Endothelial cell of umbilical vein (primary cell): ENCODE measurements at regions not wholly inside any gene's neighbourhood (a gene's known extent, or its start where the extent isn't known, plus 50 kb on each side); places are given as distances from the start of the nearest gene placed in this dataset.

Experiments
- BruUV-seq: library from RNA; stranded (reverse); fragments of 400-500 nt; replicated peaks from 2 replicates; lab custom pipeline; 2021; lab: Mats Ljungman, UMichigan
- CTCF ChIA-PET: fragments of 300-600, 350-600 bp; sonication (Branson Sonifier 250); formaldehyde crosslinking; loops from one replicate; lab custom pipeline; 2021; ENCODE audit warnings: antibody characterized with exemption, inconsistent platforms; lab: Charles Lee
- POLR2A ChIA-PET: fragments of 300-600, 350-600 bp; sonication (Branson Sonifier 250); formaldehyde crosslinking; loops from one replicate; lab custom pipeline; 2021; ENCODE audit warnings: antibody characterized with exemption, inconsistent platforms; lab: Charles Lee
- DNase-seq: peaks from one replicate; pipeline ENCODE4 v3.0.0-alpha.2; 2011; ENCODE audit warnings: low read depth, low spot score
- FAIRE-seq: peaks from 2 replicates; lab custom pipeline; 2011; peaks lifted over from hg19 to GRCh38; lab: Jason Lieb, UNC
- H2AFZ ChIP-seq: 2 replicates; pipeline ENCODE4 v1.6.0; 2012; ENCODE audit warnings: low read depth, low read length, control low read depth, inconsistent platforms
- H3K27ac ChIP-seq: 2 replicates; pipeline ENCODE4 v1.5.1; 2011; ENCODE audit warnings: low read depth, mild to moderate bottlenecking, control low read depth, low read length, moderate library complexity; ENCODE audit not compliant: insufficient read depth
- H3K27me3 ChIP-seq, 2 experiments: 2 replicates each; pipeline versions ENCODE4 v1.6.0 to v1.6.1; 2011; ENCODE audit warnings: low read length in 2 of 2, mixed read lengths in 1 of 2; ENCODE audit not compliant: control insufficient read depth in 2 of 2, insufficient read depth in 2 of 2
- H3K36me3 ChIP-seq, 2 experiments: 2 replicates in 1 of 2; 3 replicates in 1 of 2; pipeline ENCODE4 v1.5.1; 2011; ENCODE audit warnings: low read length in 2 of 2, mild to moderate bottlenecking in 1 of 2, moderate library complexity in 1 of 2; ENCODE audit not compliant: control insufficient read depth in 2 of 2, insufficient read depth in 2 of 2; ENCODE audit errors: extremely low read depth in 1 of 2
- H3K4me1 ChIP-seq: 3 replicates; pipeline ENCODE4 v1.5.1; 2011; ENCODE audit warnings: mild to moderate bottlenecking, low read length; ENCODE audit not compliant: control insufficient read depth, insufficient read depth; ENCODE audit errors: extremely low read depth
- H3K4me2 ChIP-seq: 2 replicates; pipeline ENCODE4 v1.6.1; 2011; ENCODE audit warnings: low read length, control low read depth, mixed read lengths; ENCODE audit not compliant: insufficient read depth
- H3K4me3 ChIP-seq, 3 experiments: fragments of 200-600 bp in 1 of 3; sonication (generic), shearing (Covaris generic) in 1 of 3; replicated peaks in 1 of 3; 2 replicates each; pipeline ENCODE4 v1.5.1; 2011 to 2016; ENCODE audit warnings: control low read depth in 3 of 3, low read length in 3 of 3, mild to moderate bottlenecking in 2 of 3, inconsistent platforms in 1 of 3, low read depth in 1 of 3, moderate library complexity in 1 of 3; ENCODE audit not compliant: insufficient read depth in 1 of 3
- H3K79me2 ChIP-seq: 2 replicates; pipeline ENCODE4 v1.6.0; 2012; ENCODE audit warnings: low read length, inconsistent platforms; ENCODE audit not compliant: control insufficient read depth, insufficient read depth
- H3K9ac ChIP-seq: replicated peaks from 2 replicates; pipeline ENCODE3; 2011; ENCODE audit warnings: low read length, control low read depth; ENCODE audit not compliant: insufficient read depth; ENCODE audit errors: extremely low read depth
- H3K9me1 ChIP-seq: replicated peaks from 3 replicates; pipeline ENCODE4 v1.6.0; 2011; ENCODE audit warnings: mild to moderate bottlenecking, low read length; ENCODE audit not compliant: control insufficient read depth, insufficient read depth; ENCODE audit errors: extremely low read depth
- H3K9me3 ChIP-seq: replicated peaks from 2 replicates; pipeline ENCODE4 v1.5.1; 2012; ENCODE audit warnings: low read length, inconsistent platforms; ENCODE audit not compliant: control insufficient read depth, insufficient read depth
- H4K20me1 ChIP-seq: replicated peaks from 2 replicates; pipeline ENCODE3; 2011; ENCODE audit warnings: mild to moderate bottlenecking, low read length; ENCODE audit not compliant: control insufficient read depth, insufficient read depth; ENCODE audit errors: extremely low read depth
- CTCF ChIP-seq, 2 donors: IDR thresholded peaks; 1 replicate in 1 of 2; 2 replicates in 1 of 2; pipeline ENCODE4 v1.5.1; 2011; ENCODE audit warnings: low read length in 2 of 2, mild to moderate bottlenecking in 2 of 2, moderate library complexity in 2 of 2, control low read depth in 1 of 2, inconsistent platforms in 1 of 2, low read depth in 1 of 2; ENCODE audit not compliant: insufficient read depth in 1 of 2; ENCODE audit errors: extremely low read depth in 1 of 2
- JUN ChIP-seq: IDR thresholded peaks from 2 replicates; pipeline ENCODE4 v1.6.1; 2011; ENCODE audit warnings: borderline replicate concordance, low read depth; ENCODE audit not compliant: insufficient read length, insufficient read depth
- MAX ChIP-seq: IDR thresholded peaks from 2 replicates; pipeline ENCODE4 v1.6.1; 2011; ENCODE audit not compliant: insufficient read depth, insufficient read length
- POLR2AphosphoS5 ChIP-seq: IDR thresholded peaks from 2 replicates; pipeline ENCODE4 v1.6.1; 2012; ENCODE audit warnings: low read depth, mild to moderate bottlenecking, control low read depth, low read length, moderate library complexity; ENCODE audit not compliant: insufficient read depth
- dilution Hi-C: fragments of 300-500 bp; cut with MboI; formaldehyde crosslinking; loops from one replicate; pipeline ENCODE4 v1.15.0; 2019; ENCODE audit warnings: low sequenced_read_pairs; ENCODE audit not compliant: extremely low pct_ligation_motif_present
- intact Hi-C: fragments of 100-400 bp; cut with micrococcal nuclease; formaldehyde crosslinking; loops from one replicate; pipeline ENCODE4 v1.10.0; 2022

DNA sequence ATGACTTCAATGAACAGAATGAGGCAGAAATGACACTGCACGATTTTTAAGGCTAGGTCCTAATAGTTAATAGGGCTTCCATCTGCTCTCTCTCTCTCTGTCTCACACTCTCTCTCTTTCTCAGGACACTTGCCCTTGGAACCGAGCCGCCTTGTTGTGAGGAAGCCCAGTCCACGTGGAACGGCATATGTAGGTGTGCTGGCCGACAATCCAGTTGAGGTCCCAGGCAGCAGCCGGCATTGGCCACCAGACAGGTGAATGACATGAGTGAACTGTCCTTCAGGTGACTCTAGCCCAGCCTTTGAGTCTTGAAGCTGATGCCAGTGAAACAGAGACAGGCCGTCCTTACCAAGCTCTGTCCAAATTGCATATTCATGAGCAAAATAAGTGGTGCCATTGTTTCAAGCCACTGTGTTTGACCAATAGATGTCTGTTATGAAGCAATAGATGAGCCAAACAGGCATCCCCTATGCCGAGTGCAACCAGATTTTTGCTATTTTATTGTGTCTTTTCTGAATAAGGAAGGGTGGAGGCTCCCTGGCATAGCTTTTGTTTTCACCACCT, 217.5 kb upstream of the LHX5 start:
- Histone ChIP-seq H3K9ac (no peak overlapping the region), H3K27ac (no peak overlapping the region), H4K20me1 (no peaks in the 10 kb centered on the region), H3K4me2 (no peak overlapping the region), H3K9me1 (no peaks in the 10 kb centered on the region), H3K9me3 (no peaks in the 10 kb centered on the region), H2AFZ (no peak overlapping the region), H3K4me1 (no peaks in the 10 kb centered on the region), H3K36me3 (no peaks in the 10 kb centered on the region), H3K27me3 (no peaks in the 10 kb centered on the region), H3K79me2 (no peaks in the 10 kb centered on the region), H3K4me3 (no peak overlapping the region)
- POLR2A ChIA-PET = no interaction called here
- FAIRE-seq (no peak), DNase-seq (no peak)
- dilution Hi-C loops = no loop called here
- TF ChIP-seq JUN = no peak
- CTCF ChIA-PET = no interaction called here
- intact Hi-C loops = no loop called here
- no TSS peak for BruUV-seq

GRCh38 chr12:113688313-113688712, 216.6 kb upstream of the LHX5 start:
- intact Hi-C loops (no loop called here), dilution Hi-C loops (no loop called here)
- Histone ChIP-seq H3K4me1 (no peaks in the 10 kb centered on the region), H3K79me2 (no peaks in the 10 kb centered on the region), H3K27ac (no peak overlapping the region), H3K9me1 (no peaks in the 10 kb centered on the region), H2AFZ (no peak overlapping the region), H3K4me3 (no peak overlapping the region), H3K27me3 (no peaks in the 10 kb centered on the region), H3K36me3 (no peaks in the 10 kb centered on the region), H4K20me1 (no peaks in the 10 kb centered on the region), H3K4me2 (no peak overlapping the region), H3K9ac (no peak overlapping the region), H3K9me3 (no peaks in the 10 kb centered on the region)
- TF ChIP-seq MAX = no peak
- TF ChIP-seq POLR2AphosphoS5 = no peak
- no peak for TF ChIP-seq CTCF (IDR thresholded peaks at IDR 0.05; ENCODE audit: extremely low read depth in 1 of 2, insufficient read depth in 1 of 2, low read depth in 1 of 2, low read length in 2 of 2)
- no TSS peak for BruUV-seq
- DNase-seq (no peak), FAIRE-seq (no peak)
- POLR2A ChIA-PET = no interaction called here
- CTCF ChIA-PET = no interaction called here
